ENCODE measurements at regions not wholly inside any gene's neighbourhood (a gene's known extent, or its start where the extent isn't known, plus 50 kb on each side); places are given as distances from the start of the nearest gene placed in this dataset.

DNA sequence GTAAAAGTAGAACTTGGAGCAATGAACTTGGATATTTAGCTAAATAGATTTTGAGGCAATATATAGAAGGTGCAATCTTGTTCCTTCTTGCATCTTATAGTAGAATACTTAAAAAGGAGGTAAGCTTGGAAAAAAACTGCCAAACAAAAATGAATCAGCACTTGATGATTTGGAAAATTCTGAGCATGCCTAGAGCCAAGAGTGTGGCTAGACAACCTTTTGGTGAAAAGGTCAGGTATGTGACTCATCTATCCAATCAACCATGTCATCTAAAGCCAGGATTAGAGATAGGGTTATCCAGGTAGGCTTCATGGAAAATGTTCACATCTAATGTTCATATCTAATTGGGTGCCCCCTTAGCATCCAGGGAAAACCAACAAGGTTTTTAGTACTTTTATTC, 515.0 kb downstream of the COL11A1 start:
- H4K20me1 ChIP-seq (ENCODE audit: insufficient read depth, low read length), result no peaks in the 10 kb centered on the region
- H3K27ac ChIP-seq (ENCODE audit: low read length), result no peak overlapping the region
- no peak for TF ChIP-seq CTCF (IDR thresholded peaks at IDR 0.05; ENCODE audit: low read length)
- TF ChIP-seq EZH2 (optimal IDR thresholded peaks at IDR 0.05; ENCODE audit: low read depth, low read length), result no peak
- TF ChIP-seq EZH2phosphoT487 (IDR thresholded peaks at IDR 0.05; ENCODE audit: low read length), result no peak
- no peaks in the 10 kb centered on the region for H3K4me1 ChIP-seq (ENCODE audit: low read length)
- no peaks in the 10 kb centered on the region for H3K36me3 ChIP-seq (replicated peaks; ENCODE audit: insufficient read depth, low read length)
- H3F3A ChIP-seq (ENCODE audit: insufficient read depth, low read length), result no peaks in the 10 kb centered on the region
- H3K9me2 ChIP-seq (replicated peaks; ENCODE audit: insufficient read depth, low read length), result no peaks in the 10 kb centered on the region
- no peak overlapping the region for H3K4me2 ChIP-seq (ENCODE audit: low read depth, low read length)
- no peak overlapping the region for H3K9ac ChIP-seq (ENCODE audit: low read length)
- DNase-seq, result no peak
- no peaks in the 10 kb centered on the region for H3K27me3 ChIP-seq (replicated peaks; ENCODE audit: insufficient read depth, low read length)
- H3K79me2 ChIP-seq (ENCODE audit: low read length), result no peaks in the 10 kb centered on the region
- H3K9me3 ChIP-seq (replicated peaks; ENCODE audit: insufficient read depth, low read length), result no peaks in the 10 kb centered on the region
- H3K4me3 ChIP-seq (ENCODE audit: low read length), result no peak overlapping the region
- H2AFZ ChIP-seq (ENCODE audit: low read length), result no peak overlapping the region

- H3F3A ChIP-seq (ENCODE audit: insufficient read depth, low read length), result no peaks in the 10 kb centered on the region
- H3K79me2 ChIP-seq (ENCODE audit: low read length), result no peaks in the 10 kb centered on the region
- H2AFZ ChIP-seq (ENCODE audit: low read length), result no peak overlapping the region
- H3K36me3 ChIP-seq (replicated peaks; ENCODE audit: insufficient read depth, low read length), result no peaks in the 10 kb centered on the region
- H3K9me2 ChIP-seq (replicated peaks; ENCODE audit: insufficient read depth, low read length), result no peaks in the 10 kb centered on the region
- H3K4me1 ChIP-seq (ENCODE audit: low read length), result no peaks in the 10 kb centered on the region
- no peak for DNase-seq
- H3K27me3 ChIP-seq (replicated peaks; ENCODE audit: insufficient read depth, low read length), result no peaks in the 10 kb centered on the region
- H3K27ac ChIP-seq (ENCODE audit: low read length), result no peak overlapping the region
- no peaks in the 10 kb centered on the region for H4K20me1 ChIP-seq (ENCODE audit: insufficient read depth, low read length)
- TF ChIP-seq CTCF (IDR thresholded peaks at IDR 0.05; ENCODE audit: low read length), result no peak
- TF ChIP-seq EZH2phosphoT487 (IDR thresholded peaks at IDR 0.05; ENCODE audit: low read length), result no peak
- no peak overlapping the region for H3K4me2 ChIP-seq (ENCODE audit: low read depth, low read length)
- H3K4me3 ChIP-seq (ENCODE audit: low read length), result no peak overlapping the region
- H3K9ac ChIP-seq (ENCODE audit: low read length), result no peak overlapping the region
- H3K9me3 ChIP-seq (replicated peaks; ENCODE audit: insufficient read depth, low read length), result no peaks in the 10 kb centered on the region
These were observed 519.8 kb downstream of the COL11A1 start for GRCh38 chr1:102588536-102588935.

GRCh38 chr1:102586022-102586421, 522.3 kb downstream of the COL11A1 start:
- Histone ChIP-seq H3K4me3 (ENCODE audit: low read length) (no peak overlapping the region), H3K9me3 (replicated peaks; ENCODE audit: insufficient read depth, low read length) (no peaks in the 10 kb centered on the region), H4K20me1 (ENCODE audit: insufficient read depth, low read length) (no peaks in the 10 kb centered on the region), H3K27ac (ENCODE audit: low read length) (no peak overlapping the region), H3K9me2 (replicated peaks; ENCODE audit: insufficient read depth, low read length) (no peaks in the 10 kb centered on the region), H3K27me3 (replicated peaks; ENCODE audit: insufficient read depth, low read length) (no peaks in the 10 kb centered on the region), H3K79me2 (ENCODE audit: low read length) (no peaks in the 10 kb centered on the region), H3F3A (ENCODE audit: insufficient read depth, low read length) (no peaks in the 10 kb centered on the region), H3K36me3 (replicated peaks; ENCODE audit: insufficient read depth, low read length) (no peaks in the 10 kb centered on the region), H3K4me2 (ENCODE audit: low read depth, low read length) (no peak overlapping the region), H2AFZ (ENCODE audit: low read length) (no peak overlapping the region), H3K9ac (ENCODE audit: low read length) (no peak overlapping the region), H3K4me1 (ENCODE audit: low read length) (no peaks in the 10 kb centered on the region)
- DNase-seq, result no peak
- TF ChIP-seq EZH2 (optimal IDR thresholded peaks at IDR 0.05; ENCODE audit: low read depth, low read length) (no peak), CTCF (IDR thresholded peaks at IDR 0.05; ENCODE audit: low read length) (no peak), EZH2phosphoT487 (IDR thresholded peaks at IDR 0.05; ENCODE audit: low read length) (no peak)

All from MM.1S (cell line).